Aorta (tissue), 5 donors: ENCODE measurements at regions not wholly inside any gene's neighbourhood (a gene's known extent, or its start where the extent isn't known, plus 50 kb on each side); places are given as distances from the start of the nearest gene placed in this dataset.
"Not testable (repeated sequence)": the region's sequence is repeated elsewhere in the genome, so short reads cannot be mapped to it uniquely, and the experiment has no call there.

ENCODE experiments used
- ATAC-seq: fragments of 200-7000 bp; cut with Tn5 transposase; one replicate; pipeline ENCODE4 v1.9.1; 2022; ENCODE audit warnings: moderate library complexity; ENCODE audit not compliant: low FRiP score
- DNase-seq, 2 donors: peaks; one replicate each; pipeline ENCODE4 v3.0.0-alpha.2; 2020
- H3K27ac ChIP-seq, 2 donors: one replicate each; pipeline ENCODE4 v1.5.1; 2013; ENCODE audit warnings: low read length in 2 of 2, mild to moderate bottlenecking in 2 of 2, moderate library complexity in 2 of 2, control low read depth in 1 of 2, inconsistent platforms in 1 of 2, low read depth in 1 of 2
- H3K27me3 ChIP-seq, 2 donors: one replicate each; pipeline ENCODE4 v1.6.1; 2013; ENCODE audit warnings: control low read depth in 1 of 2, low read length in 1 of 2, mild to moderate bottlenecking in 1 of 2, moderate library complexity in 1 of 2; ENCODE audit not compliant: insufficient read depth in 2 of 2, control insufficient read depth in 1 of 2
- H3K36me3 ChIP-seq, 2 donors: one replicate each; pipeline ENCODE4 v1.6.1; 2013; ENCODE audit warnings: control low read depth in 1 of 2, low read length in 1 of 2, mild to moderate bottlenecking in 1 of 2; ENCODE audit not compliant: insufficient read depth in 2 of 2, control insufficient read depth in 1 of 2
- H3K4me1 ChIP-seq, 2 donors: one replicate each; pipeline ENCODE4 v1.6.1; 2013; ENCODE audit warnings: low read length in 2 of 2, control low read depth in 1 of 2, mild to moderate bottlenecking in 1 of 2, moderate library complexity in 1 of 2; ENCODE audit not compliant: insufficient read depth in 2 of 2, control insufficient read depth in 1 of 2
- H3K4me3 ChIP-seq, 2 donors: one replicate each; pipeline ENCODE4 v1.5.1; 2013; ENCODE audit warnings: low read length in 2 of 2, control low read depth in 1 of 2, mild to moderate bottlenecking in 1 of 2
- H3K9me3 ChIP-seq: one replicate; pipeline ENCODE4 v1.6.1; 2013; ENCODE audit warnings: mild to moderate bottlenecking, low read length; ENCODE audit not compliant: control insufficient read depth
- WGBS, 2 donors: extraction: QIAGEN DNeasy Blood & Tissue Kit; methylation state at CpG; one replicate each; pipeline ENCODE4 v1.1.7; 2013; 5-methylcytosine and 5-hydroxymethylcytosine counted together
- intact Hi-C, 2 donors: fragments of 100-400 bp; cut with DNase I; formaldehyde crosslinking; loops; one replicate each; pipeline versions ENCODE4 v1.14.2 to v1.15.0; 2022
- donor health status: healthy with polysubstance abuse.
- donor health status: Bipolar disorder and iron deficiency.
- donor health status: DM: no; HTN: no; CAD: no.
- donor health status: DM: no; HTN: no; CAD: no.
- donor health status: DM: yes; HTN: yes; CAD: no.

GRCh38 chr18:60196836-60197606 is 175.6 kb downstream of the MC4R start:
- H3K4me3 ChIP-seq, result no peak overlapping the region
- 44% methylated on average over 6 of the region's 6 CpGs for WGBS, 2 donors
- H3K36me3 ChIP-seq, result no peaks in the 10 kb centered on the region
- intact Hi-C loops, result no loop called here
- H3K27ac ChIP-seq, result no peak overlapping the region
- H3K9me3 ChIP-seq, result no peaks in the 10 kb centered on the region
- no peaks in the 10 kb centered on the region for H3K4me1 ChIP-seq
- H3K27me3 ChIP-seq, result no peaks in the 10 kb centered on the region
- DNase-seq (no peak), ATAC-seq (no peak)

- ATAC-seq (no peak), DNase-seq (no peak)
- no peak overlapping the region for H3K27ac ChIP-seq
- no peaks in the 10 kb centered on the region for H3K27me3 ChIP-seq
- no peak overlapping the region for H3K4me3 ChIP-seq
- H3K9me3 ChIP-seq, result no peaks in the 10 kb centered on the region
- H3K36me3 ChIP-seq, result no peaks in the 10 kb centered on the region
- H3K4me1 ChIP-seq, result no peaks in the 10 kb centered on the region
- intact Hi-C loops, result no loop called here
- 23 to 25% methylated on average over 1 of the region's 1 CpG for WGBS, 2 donors
Measured at GRCh38 chr18:60193780-60194179, 178.8 kb downstream of the MC4R start.

- DNase-seq (no peak), ATAC-seq (no peak)
- Histone ChIP-seq H3K27ac (no peak overlapping the region), H3K4me1 (no peaks in the 10 kb centered on the region), H3K9me3 (no peaks in the 10 kb centered on the region), H3K4me3 (no peak overlapping the region), H3K27me3 (no peaks in the 10 kb centered on the region), H3K36me3 (no peaks in the 10 kb centered on the region)
- WGBS, 2 donors, result 49 to 50% methylated on average over 3 of the region's 3 CpGs
- intact Hi-C loops, result no loop called here
Measured at GRCh38 chr18:60191926-60192325, 180.6 kb downstream of the MC4R start.

- ATAC-seq (no peak), DNase-seq (no peak)
- Histone ChIP-seq H3K4me3 (no peak overlapping the region), H3K27ac (no peak overlapping the region), H3K9me3 (no peaks in the 10 kb centered on the region), H3K27me3 (no peaks in the 10 kb centered on the region), H3K4me1 (no peaks in the 10 kb centered on the region), H3K36me3 (no peaks in the 10 kb centered on the region)
- intact Hi-C loops, result no loop called here
- WGBS, 2 donors, result 26 to 40% methylated on average over 2 of the region's 2 CpGs
Measured at GRCh38 chr18:60189856-60190255, 182.7 kb downstream of the MC4R start.

- intact Hi-C loops, result no loop called here
- Histone ChIP-seq H3K4me3 (no peak overlapping the region), H3K9me3 (no peaks in the 10 kb centered on the region), H3K36me3 (no peaks in the 10 kb centered on the region), H3K27me3 (no peaks in the 10 kb centered on the region), H3K27ac (no peak overlapping the region), H3K4me1 (no peaks in the 10 kb centered on the region)
- WGBS, 2 donors, result 4 to 10% methylated on average over 4 of the region's 4 CpGs
- DNase-seq, result no peak
- ATAC-seq, result no peak
Measured at GRCh38 chr18:60188958-60189357, 183.6 kb downstream of the MC4R start.

GRCh38 chr18:60182223-60182622 is 190.4 kb downstream of the MC4R start:
- no peak for DNase-seq

GRCh38 chr18:60180671-60181070 is 191.9 kb downstream of the MC4R start:
- H3K27ac ChIP-seq, result no peak overlapping the region
- ATAC-seq (no peak), DNase-seq (no peak)
- H3K27me3 ChIP-seq, result peaks cover 0 to 2% of the 10 kb centered on the region in 2 donors
- 57 to 66% methylated on average over 5 of the region's 5 CpGs for WGBS, 2 donors
- no peaks in the 10 kb centered on the region for H3K36me3 ChIP-seq
- H3K4me3 ChIP-seq, result no peak overlapping the region
- H3K4me1 ChIP-seq, result no peaks in the 10 kb centered on the region
- H3K9me3 ChIP-seq, result no peaks in the 10 kb centered on the region
- intact Hi-C loops, result no loop called here

More at GRCh38 chr18:60182223-60182622, 190.4 kb downstream of the MC4R start:
- ATAC-seq, result no peak
- H3K27me3 ChIP-seq, result no peaks in the 10 kb centered on the region
- 26 to 53% methylated on average over 1 of the region's 1 CpG for WGBS, 2 donors
- no peak overlapping the region for H3K27ac ChIP-seq
- intact Hi-C loops, result no loop called here
- H3K36me3 ChIP-seq, result no peaks in the 10 kb centered on the region
- no peak overlapping the region for H3K4me3 ChIP-seq
- no peaks in the 10 kb centered on the region for H3K9me3 ChIP-seq
- no peaks in the 10 kb centered on the region for H3K4me1 ChIP-seq

GRCh38 chr18:60178224-60178623 is 194.4 kb downstream of the MC4R start:
- H3K9me3 ChIP-seq, H3K27ac ChIP-seq, ATAC-seq, H3K4me1 ChIP-seq, H3K4me3 ChIP-seq, intact Hi-C loops, DNase-seq, H3K27me3 ChIP-seq, H3K36me3 ChIP-seq: not testable (repeated sequence)
- 84 to 89% methylated on average over 6 of the region's 6 CpGs for WGBS, 2 donors

GRCh38 chr18:60176259-60176658 is 196.3 kb downstream of the MC4R start:
- Histone ChIP-seq H3K9me3 (no peaks in the 10 kb centered on the region), H3K27me3 (peaks cover 0 to 2% of the 10 kb centered on the region in 2 donors), H3K36me3 (no peaks in the 10 kb centered on the region), H3K4me3 (no peak overlapping the region), H3K27ac (no peak overlapping the region), H3K4me1 (no peaks in the 10 kb centered on the region)
- WGBS, 2 donors, result 14 to 22% methylated on average over 1 of the region's 1 CpG
- intact Hi-C loops, result no loop called here
- ATAC-seq (no peak), DNase-seq (no peak)
